ENCODE measurements at regions not wholly inside any gene's neighbourhood (a gene's known extent, or its start where the extent isn't known, plus 50 kb on each side); places are given as distances from the start of the nearest gene placed in this dataset.

- Histone ChIP-seq H4K20me1 (replicated peaks; ENCODE audit: control insufficient read depth, insufficient read depth, low read length) (no peaks in the 10 kb centered on the region), H3K27ac (ENCODE audit: extremely low read depth, low read depth, low read length) (no peak overlapping the region), H3K9me1 (ENCODE audit: control insufficient read depth, insufficient read depth, low read length) (no peaks in the 10 kb centered on the region), H3K4me2 (ENCODE audit: insufficient read depth, low read length) (no peak overlapping the region), H3K36me3 (ENCODE audit: control insufficient read depth, insufficient read depth, low read length) (no peaks in the 10 kb centered on the region), H3K9me3 (replicated peaks; ENCODE audit: control insufficient read depth, insufficient read depth, low read depth, low read length) (no peaks in the 10 kb centered on the region), H3K4me3 (no peak overlapping the region), H3K9ac (ENCODE audit: insufficient read depth in 1 of 2, low read depth in 2 of 2, low read length in 2 of 2) (no peak overlapping the region), H3K4me1 (replicated peaks in 1 of 2; ENCODE audit: control insufficient read depth in 2 of 2, insufficient read depth in 2 of 2, low read length in 2 of 2) (no peaks in the 10 kb centered on the region), H2AFZ (ENCODE audit: low read depth, low read length) (no peak overlapping the region), H3K27me3 (ENCODE audit: control insufficient read depth in 2 of 2, insufficient read depth in 2 of 2, low read length in 2 of 2) (no peaks in the 10 kb centered on the region), H3K79me2 (ENCODE audit: control insufficient read depth, insufficient read depth, low read length) (no peaks in the 10 kb centered on the region)
- no peak for DNase-seq (ENCODE audit: extremely low read depth in 1 of 4, low spot score in 3 of 4)
- 2% methylated on average over 3 of the region's 3 CpGs for WGBS (ENCODE audit: insufficient coverage, low coverage, missing lambda C conversion rate)
- BruUV-seq (replicated peaks) = no TSS peak
- ATAC-seq = no peak
- in situ Hi-C loops (cut with MboI) = no loop called here
- intact Hi-C loops (cut with micrococcal nuclease) = no loop called here
- TF ChIP-seq ZBED1 (IDR thresholded peaks at IDR 0.05) (no peak), MGA (IDR thresholded peaks at IDR 0.05) (no peak), ZNF408 (CRISPR knock-in tag; IDR thresholded peaks at IDR 0.05; ENCODE audit: low read depth) (no peak), ILF3 (IDR thresholded peaks at IDR 0.05; ENCODE audit: borderline replicate concordance) (no peak), GABPB1 (CRISPR knock-in tag; IDR thresholded peaks at IDR 0.05) (no peak), CGGBP1 (CRISPR knock-in tag; IDR thresholded peaks at IDR 0.05) (no peak), ZNF695 (CRISPR knock-in tag; IDR thresholded peaks at IDR 0.05) (no peak), MCM7 (IDR thresholded peaks at IDR 0.05) (no peak), MCM2 (IDR thresholded peaks at IDR 0.05; ENCODE audit: low read depth) (no peak), CBFB (CRISPR knock-in tag; IDR thresholded peaks at IDR 0.05) (no peak), ZSCAN29 (IDR thresholded peaks at IDR 0.05) (no peak), TARDBP (IDR thresholded peaks at IDR 0.05) (no peak), ZNF165 (CRISPR knock-in tag; IDR thresholded peaks at IDR 0.05; ENCODE audit: borderline replicate concordance) (no peak), BDP1 (IDR thresholded peaks at IDR 0.05; ENCODE audit: insufficient read depth, insufficient read length) (no peak), DMBX1 (CRISPR knock-in tag; IDR thresholded peaks at IDR 0.05; ENCODE audit: borderline replicate concordance) (no peak)
- FAIRE-seq = no peak
- CTCF ChIA-PET (ENCODE audit: low intra/inter-chr PET ratio) = no interaction called here
- POLR2A ChIA-PET = no interaction called here
These were observed 214.1 kb downstream of the HS3ST3B1 start for GRCh38 chr17:14514973-14515372.
